Heart left ventricle (tissue), 16 donors: ENCODE measurements at regions not wholly inside any gene's neighbourhood (a gene's known extent, or its start where the extent isn't known, plus 50 kb on each side); places are given as distances from the start of the nearest gene placed in this dataset.
"Not testable (repeated sequence)": the region's sequence is repeated elsewhere in the genome, so short reads cannot be mapped to it uniquely, and the experiment has no call there.

ENCODE experiments used
- ATAC-seq, 4 donors: fragments of 200-7000 bp; cut with Tn5 transposase; one replicate each; pipeline ENCODE4 v1.9.1; 2020 to 2022; ENCODE audit warnings: moderate library complexity in 4 of 4, mild to moderate bottlenecking in 3 of 4, moderate number of reproducible peaks in 1 of 4
- DNase-seq, 5 donors: peaks; one replicate each; pipeline ENCODE4 v3.0.0-alpha.2; 2020
- H3K27ac ChIP-seq, 12 donors: fragments of 200-600 bp; sonication (generic) in 4 of 12; one replicate each; pipeline versions ENCODE4 v1.5.0 to v1.8.0; 2016 to 2022; ENCODE audit warnings: mild to moderate bottlenecking in 2 of 12
- H3K27me3 ChIP-seq, 9 donors: fragments of 200-600 bp; sonication (generic) in 2 of 9; one replicate each; pipeline versions ENCODE4 v1.5.1 to v1.8.0; 2016 to 2022; ENCODE audit warnings: mild to moderate bottlenecking in 3 of 9
- H3K36me3 ChIP-seq, 9 donors: fragments of 200-600 bp; sonication (generic) in 2 of 9; one replicate each; pipeline versions ENCODE4 v1.5.0 to v1.8.0; 2018 to 2022; ENCODE audit warnings: mild to moderate bottlenecking in 2 of 9
- H3K4me1 ChIP-seq, 12 donors: fragments of 200-600 bp; sonication (generic) in 4 of 12; one replicate each; pipeline versions ENCODE4 v1.5.0 to v1.8.0; 2016 to 2022; ENCODE audit warnings: mild to moderate bottlenecking in 3 of 12
- H3K4me3 ChIP-seq, 12 donors: fragments of 200-600 bp; sonication (generic) in 4 of 12; one replicate each; pipeline versions ENCODE4 v1.5.0 to v1.8.0; 2017 to 2022; ENCODE audit warnings: mild to moderate bottlenecking in 9 of 12, moderate library complexity in 4 of 12
- H3K9me3 ChIP-seq, 12 donors: fragments of 200-600 bp; sonication (generic) in 4 of 12; one replicate each; pipeline versions ENCODE4 v1.5.0 to v1.8.0; 2016 to 2022; ENCODE audit warnings: mild to moderate bottlenecking in 1 of 12
- POLR2A ChIP-seq, 2 donors: fragments of 450-650 bp; IDR thresholded peaks; one replicate each; pipeline ENCODE4 v1.6.1; 2017; ENCODE audit warnings: antibody characterized with exemption in 2 of 2, mild to moderate bottlenecking in 2 of 2, moderate library complexity in 2 of 2
- WGBS, 4 donors: extraction: QIAGEN DNeasy Blood & Tissue Kit in 2 of 4; methylation state at CpG; one replicate each; pipeline versions ENCODE4 v1.1.5 to v1.1.7; 2013 to 2018; 5-methylcytosine and 5-hydroxymethylcytosine counted together
- intact Hi-C, 10 donors: fragments of 100-400 bp; cut with DNase I; formaldehyde crosslinking; loops; one replicate each; pipeline versions ENCODE4 v1.11.1 to v1.14.2; 2022
- TF ChIP-seq, protein P1 (sequence below), 12 donors: fragments of 200-600 bp; sonication (generic) in 4 of 12; IDR thresholded peaks; one replicate each; pipeline versions ENCODE4 v1.5.0 to v1.8.0; 2018 to 2022; ENCODE audit warnings: antibody characterized with exemption in 12 of 12, mild to moderate bottlenecking in 5 of 12
- donor health status: ischemic (EF 13 %, LVEDD 7.1; RV severe dilation, severe dysfunction).
- donor health status: healthy with polysubstance abuse.
- donor health status: DM: no; HTN: yes; CAD: no.
- donor health status: DM: no; HTN: no; CAD: no.
- donor health status: ischemic (EF 25% LVEDD 6.9; RV normal size, moderate dysfunction).
- donor health status: ischemic (EF 25% LVEDD 5.7; RV mildly dilated, moderate dysfunction).
- donor health status: healthy.
- donor health status: DM: yes; HTN: yes; CAD: no.
- donor health status: ischemic (EF 35%, LVEDD 5.7; RV mildly dilated, moderate dysfunction).
- donor health status: nonischemic (EF 11% LVEDD 7.7; RV severe dilation, severe dysfunction).
- donor health status: DM: yes; HTN: yes; CAD: no.
- donor health status: PGD.
- donor health status: ischemic (EF 29% LVEDD 5.4; RV normal size, mild dysfunction).
- donor health status: nonischemic (EF 23%, LVEDD 6.1; RV moderate dilation, normal function).

DNA sequence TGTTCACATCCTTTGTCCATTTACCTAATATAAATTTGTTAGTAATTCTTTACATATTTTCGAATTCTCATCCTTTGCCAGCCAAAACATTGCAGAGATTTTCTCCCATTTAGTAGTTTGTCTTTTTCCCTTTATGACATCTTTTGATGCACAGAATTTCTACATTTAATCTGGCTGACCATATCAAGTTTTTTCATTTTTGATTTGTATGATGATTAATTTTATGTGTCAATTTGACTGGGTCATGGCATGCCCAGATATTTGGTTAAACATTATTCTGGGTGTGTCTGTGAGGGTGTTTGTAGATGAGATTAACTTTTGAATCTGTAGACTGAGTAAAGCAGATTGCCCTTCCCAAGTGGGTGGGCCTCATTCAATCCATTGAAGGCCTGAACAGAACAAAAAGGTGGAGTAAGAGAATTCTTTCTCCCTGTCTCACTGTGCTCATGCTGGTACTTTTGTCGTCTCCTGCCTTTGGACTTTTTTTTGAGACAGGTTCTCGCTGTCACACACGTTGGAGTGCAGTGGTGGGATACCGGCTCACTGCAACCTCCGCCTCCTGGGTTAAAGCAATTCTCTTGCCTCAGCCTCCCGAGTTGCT is 72.1 kb upstream of the EPB41L1 start:
- intact Hi-C loops = no loop called here
- Histone ChIP-seq H3K36me3 (no peaks in the 10 kb centered on the region), H3K4me1 (peaks cover 0 to 5% (median 0%) of the 10 kb centered on the region in 12 donors), H3K4me3 (no peak overlapping the region), H3K27me3 (peaks cover 0 to 3% (median 0%) of the 10 kb centered on the region in 9 donors), H3K9me3 (peaks cover 0 to 5% (median 0%) of the 10 kb centered on the region in 12 donors), H3K27ac (no peak overlapping the region)
- TF ChIP-seq, protein P1, sequence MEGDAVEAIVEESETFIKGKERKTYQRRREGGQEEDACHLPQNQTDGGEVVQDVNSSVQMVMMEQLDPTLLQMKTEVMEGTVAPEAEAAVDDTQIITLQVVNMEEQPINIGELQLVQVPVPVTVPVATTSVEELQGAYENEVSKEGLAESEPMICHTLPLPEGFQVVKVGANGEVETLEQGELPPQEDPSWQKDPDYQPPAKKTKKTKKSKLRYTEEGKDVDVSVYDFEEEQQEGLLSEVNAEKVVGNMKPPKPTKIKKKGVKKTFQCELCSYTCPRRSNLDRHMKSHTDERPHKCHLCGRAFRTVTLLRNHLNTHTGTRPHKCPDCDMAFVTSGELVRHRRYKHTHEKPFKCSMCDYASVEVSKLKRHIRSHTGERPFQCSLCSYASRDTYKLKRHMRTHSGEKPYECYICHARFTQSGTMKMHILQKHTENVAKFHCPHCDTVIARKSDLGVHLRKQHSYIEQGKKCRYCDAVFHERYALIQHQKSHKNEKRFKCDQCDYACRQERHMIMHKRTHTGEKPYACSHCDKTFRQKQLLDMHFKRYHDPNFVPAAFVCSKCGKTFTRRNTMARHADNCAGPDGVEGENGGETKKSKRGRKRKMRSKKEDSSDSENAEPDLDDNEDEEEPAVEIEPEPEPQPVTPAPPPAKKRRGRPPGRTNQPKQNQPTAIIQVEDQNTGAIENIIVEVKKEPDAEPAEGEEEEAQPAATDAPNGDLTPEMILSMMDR (IDR thresholded peaks at IDR 0.05) = no peak
- TF ChIP-seq POLR2A (IDR thresholded peaks at IDR 0.05) = no peak
- ATAC-seq (no peak), DNase-seq (no peak)
- WGBS, 4 donors = 87 to 94% (median 92%) methylated on average over 7 of the region's 7 CpGs

- H3K4me1 ChIP-seq, H3K9me3 ChIP-seq, ATAC-seq, intact Hi-C loops, H3K36me3 ChIP-seq, H3K27me3 ChIP-seq, DNase-seq, H3K27ac ChIP-seq, H3K4me3 ChIP-seq: not testable (repeated sequence)
- WGBS, 4 donors = 66 to 68% (median 67%) methylated on average over 4 of the region's 4 CpGs
These were observed 71.3 kb upstream of the EPB41L1 start for GRCh38 chr20:36083200-36083599.

DNA sequence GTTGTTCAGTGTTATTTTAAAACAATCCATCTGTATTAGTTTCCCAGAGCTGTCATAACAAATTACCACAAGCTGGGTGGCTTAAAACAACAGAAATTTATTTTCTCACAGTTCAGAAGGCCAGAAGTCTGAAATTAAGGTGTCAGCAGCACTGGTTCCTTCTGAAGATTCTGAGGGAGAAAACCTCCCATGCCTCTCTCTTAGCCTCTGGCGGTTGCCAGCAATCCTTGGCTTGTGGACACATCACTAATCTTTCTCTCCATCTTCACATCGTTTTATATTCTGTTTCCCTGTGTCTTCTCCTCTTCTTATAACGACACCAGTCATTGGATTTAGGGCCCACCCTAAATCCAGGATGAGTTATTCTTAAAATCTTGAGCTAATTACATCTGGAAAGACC is 70.2 kb upstream of the EPB41L1 start:
- DNase-seq = no peak
- H3K36me3 ChIP-seq = no peaks in the 10 kb centered on the region
- H3K27me3 ChIP-seq = no peaks in the 10 kb centered on the region
- peaks cover 0 to 5% (median 0%) of the 10 kb centered on the region in 12 donors for H3K4me1 ChIP-seq
- H3K4me3 ChIP-seq = no peak overlapping the region
- intact Hi-C loops = no loop called here
- 87 to 94% (median 91%) methylated on average over 3 of the region's 3 CpGs for WGBS, 4 donors
- peaks cover 0 to 5% (median 0%) of the 10 kb centered on the region in 12 donors for H3K9me3 ChIP-seq
- no peak for ATAC-seq
- no peak overlapping the region for H3K27ac ChIP-seq
- TF ChIP-seq POLR2A (IDR thresholded peaks at IDR 0.05) = no peak
- TF ChIP-seq, protein P1 (IDR thresholded peaks at IDR 0.05) = no peak

DNA sequence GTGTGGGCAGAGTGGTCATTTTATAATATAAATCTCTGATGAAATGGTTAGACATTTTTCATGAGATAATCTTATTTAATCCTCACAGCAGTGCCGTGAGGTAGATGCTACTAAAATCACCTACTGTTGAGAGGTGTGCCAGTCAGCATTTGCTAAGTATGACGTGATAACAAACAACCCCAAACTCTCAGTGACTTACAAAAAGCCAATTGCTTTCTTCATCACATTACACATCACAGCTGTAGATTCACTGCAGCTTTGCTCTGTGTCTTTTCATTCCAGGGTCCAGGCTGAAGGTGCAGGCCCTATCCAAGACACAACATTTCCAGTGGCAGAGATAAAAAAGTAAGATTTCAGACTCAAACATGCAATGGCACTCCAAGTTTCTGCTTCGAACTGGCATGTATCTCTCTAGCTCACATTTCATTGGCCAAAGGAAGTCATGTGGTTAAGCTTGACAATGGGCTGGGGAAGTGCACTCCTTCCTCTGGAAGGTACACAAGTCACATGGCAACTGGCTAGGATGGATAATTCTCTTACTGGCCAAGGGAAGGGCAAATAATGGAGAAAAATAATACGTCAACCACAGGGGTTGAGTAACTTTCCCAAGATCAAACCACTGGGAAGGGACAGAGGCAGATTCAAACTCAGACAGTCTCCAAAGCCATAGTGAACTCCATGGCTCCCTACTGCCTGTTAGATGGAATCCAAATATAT is 69.5 kb upstream of the EPB41L1 start:
- Histone ChIP-seq H3K9me3 (peaks cover 0 to 5% (median 0%) of the 10 kb centered on the region in 12 donors), H3K36me3 (no peaks in the 10 kb centered on the region), H3K4me3 (no peak overlapping the region), H3K27me3 (peaks cover 0 to 5% (median 0%) of the 10 kb centered on the region in 9 donors), H3K4me1 (peaks cover 0 to 1% (median 0%) of the 10 kb centered on the region in 12 donors), H3K27ac (no peak overlapping the region)
- DNase-seq (no peak), ATAC-seq (no peak)
- intact Hi-C loops = no loop called here
- WGBS, 4 donors = 77 to 83% (median 79%) methylated on average over 4 of the region's 4 CpGs
- TF ChIP-seq POLR2A (IDR thresholded peaks at IDR 0.05) = no peak
- TF ChIP-seq, protein P1 (IDR thresholded peaks at IDR 0.05) = no peak
